GM21381 (cell line): ENCODE measurements at regions not wholly inside any gene's neighbourhood (a gene's known extent, or its start where the extent isn't known, plus 50 kb on each side); places are given as distances from the start of the nearest gene placed in this dataset.

Experiments used
- ATAC-seq: cut with Tn5 transposase; IDR thresholded peaks from one replicate; pipeline ENCODE4 v1.9.1; 2021; ENCODE audit warnings: mild to moderate bottlenecking, moderate library complexity; ENCODE audit not compliant: unreplicated experiment

DNA sequence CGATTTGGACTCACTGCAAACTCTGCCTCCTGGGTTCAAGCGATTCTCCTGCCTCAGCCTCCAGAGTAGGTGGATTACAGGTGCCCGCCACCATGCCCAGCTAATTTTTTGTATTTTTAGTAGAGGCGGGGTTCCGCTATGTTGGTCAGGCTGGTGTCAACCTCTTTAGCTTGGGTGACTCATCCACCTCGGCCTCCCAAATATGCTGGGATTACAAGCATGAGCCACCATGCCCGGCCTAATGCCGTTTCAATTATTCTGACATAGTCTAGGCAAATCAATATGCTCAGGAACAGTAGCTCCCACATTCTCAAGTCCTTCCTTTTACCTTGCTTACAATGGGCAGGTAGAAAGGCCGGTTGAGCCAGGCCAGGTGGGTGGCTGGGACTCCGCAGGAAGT is 82.0 kb upstream of the EEA1 start:
- no peak for ATAC-seq

GRCh38 chr12:93015871-93016751 is 87.0 kb upstream of the EEA1 start:
- no peak for ATAC-seq

DNA sequence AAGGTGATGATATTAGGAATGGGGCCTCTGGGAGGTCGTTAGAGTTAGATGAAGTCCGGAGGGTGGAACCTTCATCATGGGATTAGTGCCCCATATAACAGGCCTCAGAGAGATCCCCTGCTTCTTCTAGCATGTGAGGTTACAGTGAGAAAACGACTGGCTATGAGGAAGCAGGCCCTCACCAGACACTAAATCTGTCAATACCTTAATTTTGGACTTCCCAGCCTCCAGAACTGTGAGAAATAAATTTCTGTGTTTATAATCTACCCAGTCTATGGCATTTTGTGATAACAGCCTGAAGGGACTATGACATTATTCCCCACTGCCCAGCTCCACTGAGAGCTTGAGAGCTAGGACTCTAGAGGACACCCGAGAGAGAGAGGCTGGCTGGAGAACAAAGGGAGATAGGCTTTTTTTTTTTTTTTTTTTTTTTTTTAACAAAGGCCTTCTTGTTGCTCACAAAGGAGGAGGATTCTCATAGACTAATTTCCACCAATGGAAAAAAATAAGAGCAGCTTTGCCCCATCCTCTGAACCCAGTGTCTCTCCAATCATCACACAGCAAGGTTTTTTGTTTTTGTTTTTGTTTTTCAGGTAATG is 87.8 kb upstream of the EEA1 start:
- ATAC-seq: no peak

DNA sequence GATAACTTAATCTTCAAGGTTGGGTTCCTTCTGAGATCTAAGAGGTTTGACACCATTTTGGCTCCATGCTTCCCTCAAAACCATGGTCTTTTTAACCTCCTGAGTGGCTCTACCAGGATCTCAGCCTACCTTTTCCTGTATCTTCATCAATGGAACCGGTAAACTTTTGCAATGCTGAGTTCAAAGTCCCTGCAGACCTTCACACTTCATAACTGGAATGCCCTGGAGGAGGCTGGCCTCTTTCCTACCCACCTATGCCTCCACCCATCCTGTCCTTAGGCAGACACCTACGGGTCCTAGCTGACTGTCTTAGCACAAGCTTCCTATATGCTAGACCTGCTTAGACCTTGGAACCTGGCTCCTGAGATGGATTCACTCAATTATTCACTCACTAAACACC is 89.5 kb upstream of the EEA1 start:
- no peak for ATAC-seq

- ATAC-seq: no peak
Observed at GRCh38 chr12:93019212-93019927, 90.3 kb upstream of the EEA1 start.

DNA sequence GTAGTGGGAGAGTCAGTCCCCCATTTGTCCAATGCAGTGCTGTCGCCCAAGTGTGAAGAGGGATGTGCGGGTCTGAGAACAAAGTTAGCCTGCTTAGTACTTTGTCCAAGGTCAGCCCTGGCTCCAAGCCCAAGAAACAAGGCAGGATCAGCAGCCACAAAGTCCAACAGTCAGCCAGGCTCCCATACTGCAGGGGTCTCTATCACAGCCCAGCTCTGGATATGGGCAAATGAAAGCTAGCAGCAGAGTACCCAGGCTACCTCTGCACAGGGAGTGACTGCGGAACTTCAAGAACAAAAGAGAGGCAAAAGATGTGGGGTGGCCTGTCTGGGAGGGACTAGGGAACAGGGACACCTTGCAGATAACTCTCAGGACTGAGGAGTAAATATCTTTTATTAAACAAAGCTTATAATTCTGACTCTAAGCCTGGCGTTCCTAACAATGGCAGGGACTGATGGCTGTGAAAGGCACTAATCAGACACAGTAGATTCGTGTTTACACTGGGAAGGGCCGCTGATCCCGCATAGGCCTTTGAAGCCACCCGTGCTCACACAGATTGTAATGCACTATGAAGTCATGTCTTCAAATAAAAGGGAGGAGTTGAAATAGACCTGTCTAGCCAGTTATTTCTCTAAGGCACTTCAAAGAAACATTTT is 91.0 kb upstream of the EEA1 start:
- no peak for ATAC-seq

GRCh38 chr12:93020631-93021597 is 91.8 kb upstream of the EEA1 start:
- ATAC-seq: no peak

DNA sequence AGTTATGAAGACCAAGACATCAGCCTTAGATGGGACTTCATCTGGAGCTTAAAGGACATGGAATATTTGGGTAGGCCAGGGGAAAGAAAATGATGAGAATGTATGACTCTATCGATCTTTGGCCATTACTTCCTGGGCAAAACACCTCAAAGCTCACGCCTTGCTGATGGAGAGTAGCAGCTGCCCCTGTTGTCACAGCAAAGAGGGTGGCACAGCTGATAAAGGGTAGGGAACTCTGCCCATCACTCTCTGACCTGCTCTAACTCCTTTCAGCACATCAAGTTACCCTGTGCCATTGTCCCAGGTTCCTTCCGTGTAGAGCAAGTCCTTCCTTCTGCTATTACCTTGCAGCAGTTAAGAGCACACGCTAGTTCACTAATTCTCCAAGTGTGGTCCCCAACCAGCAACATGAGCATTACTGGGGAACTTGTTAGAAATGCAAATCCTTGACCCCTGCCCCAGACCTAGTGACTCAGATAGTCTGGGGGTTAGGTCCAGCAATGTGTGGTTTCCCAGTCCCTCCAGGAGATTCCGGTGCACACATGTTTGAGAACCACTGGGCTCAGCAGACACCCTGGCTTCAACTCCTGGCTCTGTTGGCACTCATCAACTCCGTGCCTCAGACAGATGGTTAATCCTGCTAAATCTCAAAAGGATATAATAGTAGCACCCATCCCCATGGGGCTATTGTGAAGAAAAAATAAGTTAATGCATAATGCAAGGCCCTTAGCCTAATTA is 93.7 kb upstream of the EEA1 start:
- no peak for ATAC-seq

GRCh38 chr12:93025145-93026103 is 96.3 kb upstream of the EEA1 start:
- ATAC-seq: peak; percentile 61

- no peak for ATAC-seq
Observed at GRCh38 chr12:93027041-93027440, 97.9 kb upstream of the EEA1 start.

DNA sequence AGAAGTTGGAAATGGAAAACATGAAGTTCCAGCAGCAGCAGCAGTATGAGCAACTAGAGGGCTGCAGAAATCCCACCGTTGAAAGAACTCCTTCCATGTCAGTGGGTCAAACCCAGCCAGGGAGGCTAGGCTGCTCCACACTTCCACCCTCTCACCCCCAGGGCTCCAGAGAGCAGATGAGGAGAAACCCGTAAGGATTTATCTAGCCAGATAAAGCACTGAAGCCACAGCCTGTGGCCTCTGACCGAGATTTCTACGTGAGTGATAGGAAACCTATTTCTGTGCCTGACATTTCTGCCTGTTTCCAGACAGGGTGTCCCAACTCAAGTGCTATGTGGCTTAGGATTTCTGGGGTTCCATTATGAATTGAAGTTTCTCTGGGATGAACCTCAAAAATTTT is 100.0 kb upstream of the EEA1 start:
- ATAC-seq: no peak

DNA sequence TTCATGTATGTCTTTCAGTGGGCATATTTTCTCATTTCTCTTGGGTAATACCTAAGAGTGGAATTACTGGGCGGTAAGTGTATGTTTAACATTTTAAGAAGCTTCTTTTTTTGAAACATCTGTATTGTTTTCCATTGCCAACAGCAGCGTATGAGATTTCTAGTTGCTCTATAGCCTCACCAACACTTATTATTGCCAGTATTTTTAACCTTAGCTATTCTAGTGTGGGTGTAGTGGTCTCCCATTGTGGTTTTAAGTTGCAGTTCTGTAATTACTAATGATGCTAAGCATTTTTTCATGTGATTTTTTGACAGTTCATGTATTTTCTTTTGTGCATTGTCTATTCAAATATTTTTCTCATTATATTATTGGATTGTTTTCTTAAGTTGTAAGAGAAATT is 101.9 kb upstream of the EEA1 start:
- no peak for ATAC-seq

DNA sequence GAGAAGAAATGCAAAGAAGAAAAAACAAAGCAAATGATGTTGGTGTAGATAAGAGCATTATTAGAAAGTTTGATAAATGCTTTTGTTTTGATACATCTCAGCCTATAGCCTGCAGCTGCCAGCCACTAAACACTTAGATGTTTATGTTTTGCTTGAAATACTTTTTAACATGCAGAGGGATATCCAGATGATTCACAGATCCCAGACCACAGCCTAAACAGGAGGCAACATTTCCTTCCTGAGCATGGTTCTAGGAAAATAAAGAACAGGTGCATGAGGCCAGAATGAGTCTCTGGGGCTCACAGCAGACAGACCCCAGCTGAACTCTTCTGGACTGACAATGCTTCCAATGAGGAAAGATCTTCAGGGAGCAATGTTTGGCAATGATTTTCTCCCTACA is 103.7 kb upstream of the EEA1 start:
- ATAC-seq: no peak

DNA sequence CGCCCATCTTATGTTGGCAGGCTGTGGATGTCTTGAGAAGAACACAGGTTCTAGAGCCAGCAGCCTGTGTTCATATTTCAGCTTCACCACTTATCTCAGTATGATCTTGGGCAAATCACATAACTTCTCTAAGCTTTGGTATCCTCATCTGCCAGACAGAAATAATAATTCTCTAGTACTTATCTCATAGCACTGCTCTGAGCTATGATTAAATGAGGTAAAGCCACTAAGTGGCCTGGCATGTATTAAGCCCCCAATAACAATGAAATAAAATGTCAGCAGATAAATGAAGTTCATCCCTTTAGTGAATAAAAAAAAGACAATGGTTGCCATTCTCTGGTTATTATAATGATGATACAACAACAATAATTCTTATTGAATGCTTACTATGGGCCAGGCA is 104.9 kb upstream of the EEA1 start:
- ATAC-seq: no peak

DNA sequence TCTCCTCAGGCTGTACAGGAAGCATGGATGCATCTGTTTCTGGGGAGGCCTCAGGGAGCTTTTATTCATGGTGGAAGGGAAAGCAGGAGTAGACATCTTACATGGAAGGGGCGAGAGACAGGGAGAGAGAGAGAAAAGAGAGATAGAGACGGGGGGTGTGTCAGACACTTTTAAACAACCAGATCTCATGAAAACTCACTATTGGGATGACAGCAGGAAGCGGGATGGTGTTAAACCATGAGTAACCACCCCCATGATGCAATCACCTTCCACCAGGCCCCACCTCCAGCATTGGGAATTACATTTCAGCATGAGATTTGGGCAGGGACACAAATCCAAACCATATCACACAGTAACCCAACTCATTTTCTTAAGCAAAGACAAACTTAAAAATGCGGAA is 110.0 kb upstream of the EEA1 start:
- ATAC-seq: no peak

DNA sequence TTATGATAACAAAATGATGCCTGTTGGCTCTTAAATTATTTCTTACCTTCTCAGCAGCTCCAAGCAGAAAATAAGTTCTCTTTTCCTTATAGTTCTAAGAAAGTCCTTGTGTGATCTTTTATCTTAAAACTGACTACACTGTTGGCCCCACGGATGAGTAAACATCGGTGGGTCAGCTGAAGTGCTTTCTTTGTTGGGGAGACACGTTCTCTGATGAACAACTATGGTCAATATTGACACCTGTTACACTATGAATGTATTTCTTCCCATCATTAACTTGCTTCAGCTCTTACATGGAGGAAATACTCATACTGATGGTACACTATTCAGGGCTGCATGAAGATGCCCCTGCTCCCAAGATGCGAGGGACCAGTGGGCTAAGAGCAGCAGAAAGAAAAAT is 110.8 kb upstream of the EEA1 start:
- ATAC-seq: no peak

DNA sequence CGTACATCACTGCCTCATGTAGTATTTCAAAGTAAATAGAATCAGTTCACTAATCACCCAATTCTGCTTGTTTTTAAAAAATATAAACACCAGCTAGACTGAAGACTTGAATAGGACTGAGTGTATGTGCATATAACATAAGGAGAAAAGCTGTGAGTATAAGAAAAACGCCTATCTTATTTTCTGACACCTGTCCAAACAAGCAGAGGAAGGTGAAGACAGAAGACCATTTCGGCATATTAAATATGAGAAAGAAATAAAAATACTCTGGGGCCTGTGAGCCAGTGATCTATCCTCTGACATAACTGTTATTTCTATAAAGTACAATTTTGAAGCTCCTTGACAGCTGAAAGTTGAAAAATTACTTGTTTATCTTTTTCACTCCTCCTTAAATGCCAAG is 111.3 kb upstream of the EEA1 start:
- ATAC-seq: no peak

GRCh38 chr12:93041416-93041815 is 112.3 kb upstream of the EEA1 start:
- ATAC-seq: no peak

- no peak for ATAC-seq
Observed at GRCh38 chr12:93042283-93042682, 113.2 kb upstream of the EEA1 start.
